Activated CD8-positive, alpha-beta T cell treated with anti-CD3 and anti-CD28 coated beads for 36 hours (primary cell): ENCODE measurements at regions not wholly inside any gene's neighbourhood (a gene's known extent, or its start where the extent isn't known, plus 50 kb on each side); places are given as distances from the start of the nearest gene placed in this dataset.
"Not testable (repeated sequence)": the region's sequence is repeated elsewhere in the genome, so short reads cannot be mapped to it uniquely, and the experiment has no call there.

Experiments used
- ATAC-seq: fragments of 200-7000 bp; cut with Tn5 transposase; one replicate; pipeline ENCODE4 v1.10.0; 2021; ENCODE audit warnings: mild to moderate bottlenecking, moderate library complexity
- CTCF ChIA-PET: fragments of 350-600 bp; sonication (Branson Sonifier 250); formaldehyde crosslinking; loops from one replicate; lab custom pipeline; 2021; ENCODE audit warnings: antibody characterized with exemption; lab: Charles Lee
- POLR2A ChIA-PET: fragments of 350-600 bp; sonication (Branson Sonifier 250); formaldehyde crosslinking; loops from one replicate; lab custom pipeline; 2021; ENCODE audit warnings: antibody characterized with exemption; lab: Charles Lee
- DNase-seq: peaks from one replicate; pipeline ENCODE4 v3.0.0-alpha.2; 2020
- H3K27ac Mint-ChIP-seq: one replicate; pipeline ENCODE4 v1.8.0; 2021; ENCODE audit warnings: mild to moderate bottlenecking, mixed read lengths
- H3K27me3 Mint-ChIP-seq: one replicate; pipeline ENCODE4 v1.8.0; 2021; ENCODE audit warnings: mixed read lengths
- H3K36me3 Mint-ChIP-seq: one replicate; pipeline ENCODE4 v1.8.0; 2021; ENCODE audit warnings: low read depth, mixed read lengths
- H3K4me1 Mint-ChIP-seq: one replicate; pipeline ENCODE4 v1.8.0; 2021; ENCODE audit warnings: low read depth, mixed read lengths
- H3K4me3 Mint-ChIP-seq: one replicate; pipeline ENCODE4 v1.8.0; 2021; ENCODE audit warnings: mild to moderate bottlenecking, moderate library complexity, mixed read lengths
- H3K9me3 Mint-ChIP-seq: one replicate; pipeline ENCODE4 v1.8.0; 2021; ENCODE audit warnings: mixed read lengths
- intact Hi-C: fragments of 100-400 bp; cut with micrococcal nuclease; formaldehyde crosslinking; loops from one replicate; pipeline ENCODE4 v1.10.0; 2022
- TF ChIP-seq, protein P1 (sequence below): fragments of 200-600 bp; IDR thresholded peaks from one replicate; pipeline ENCODE4 v1.8.0; 2022; ENCODE audit warnings: antibody characterized with exemption, mild to moderate bottlenecking

GRCh38 chr6:86306210-86306609 is 631.1 kb upstream of the HTR1E start:
- no peak for ATAC-seq
- POLR2A ChIA-PET, result no interaction called here
- Mint-ChIP-seq H3K4me1 (no peaks in the 10 kb centered on the region), H3K4me3 (no peak overlapping the region), H3K27ac (no peak overlapping the region), H3K36me3 (no peaks in the 10 kb centered on the region), H3K27me3 (no peaks in the 10 kb centered on the region), H3K9me3 (peaks cover 6% of the 10 kb centered on the region)
- CTCF ChIA-PET, result no interaction called here
- intact Hi-C loops, result no loop called here
- TF ChIP-seq, protein P1, sequence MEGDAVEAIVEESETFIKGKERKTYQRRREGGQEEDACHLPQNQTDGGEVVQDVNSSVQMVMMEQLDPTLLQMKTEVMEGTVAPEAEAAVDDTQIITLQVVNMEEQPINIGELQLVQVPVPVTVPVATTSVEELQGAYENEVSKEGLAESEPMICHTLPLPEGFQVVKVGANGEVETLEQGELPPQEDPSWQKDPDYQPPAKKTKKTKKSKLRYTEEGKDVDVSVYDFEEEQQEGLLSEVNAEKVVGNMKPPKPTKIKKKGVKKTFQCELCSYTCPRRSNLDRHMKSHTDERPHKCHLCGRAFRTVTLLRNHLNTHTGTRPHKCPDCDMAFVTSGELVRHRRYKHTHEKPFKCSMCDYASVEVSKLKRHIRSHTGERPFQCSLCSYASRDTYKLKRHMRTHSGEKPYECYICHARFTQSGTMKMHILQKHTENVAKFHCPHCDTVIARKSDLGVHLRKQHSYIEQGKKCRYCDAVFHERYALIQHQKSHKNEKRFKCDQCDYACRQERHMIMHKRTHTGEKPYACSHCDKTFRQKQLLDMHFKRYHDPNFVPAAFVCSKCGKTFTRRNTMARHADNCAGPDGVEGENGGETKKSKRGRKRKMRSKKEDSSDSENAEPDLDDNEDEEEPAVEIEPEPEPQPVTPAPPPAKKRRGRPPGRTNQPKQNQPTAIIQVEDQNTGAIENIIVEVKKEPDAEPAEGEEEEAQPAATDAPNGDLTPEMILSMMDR, result no peak
- no peak for DNase-seq

- TF ChIP-seq, protein P1, result no peak
- no peaks in the 10 kb centered on the region for H3K36me3 Mint-ChIP-seq
- H3K4me1 Mint-ChIP-seq, result no peaks in the 10 kb centered on the region
- ATAC-seq (no peak), DNase-seq (no peak)
- no peaks in the 10 kb centered on the region for H3K27me3 Mint-ChIP-seq
- no peak overlapping the region for H3K27ac Mint-ChIP-seq
- H3K9me3 Mint-ChIP-seq, result peaks cover 5% of the 10 kb centered on the region
- intact Hi-C loops, result no loop called here
- H3K4me3 Mint-ChIP-seq, result no peak overlapping the region
- ChIA-PET CTCF (no interaction called here), POLR2A (interaction anchor here (0.6 kb wide), 1 partner anchor 684 kb away, joined by 4 read pairs; no protein-coding TSS in a partner anchor)
Measured at GRCh38 chr6:86285876-86286275, 643.2 kb upstream of the SYNCRIP start.

DNA sequence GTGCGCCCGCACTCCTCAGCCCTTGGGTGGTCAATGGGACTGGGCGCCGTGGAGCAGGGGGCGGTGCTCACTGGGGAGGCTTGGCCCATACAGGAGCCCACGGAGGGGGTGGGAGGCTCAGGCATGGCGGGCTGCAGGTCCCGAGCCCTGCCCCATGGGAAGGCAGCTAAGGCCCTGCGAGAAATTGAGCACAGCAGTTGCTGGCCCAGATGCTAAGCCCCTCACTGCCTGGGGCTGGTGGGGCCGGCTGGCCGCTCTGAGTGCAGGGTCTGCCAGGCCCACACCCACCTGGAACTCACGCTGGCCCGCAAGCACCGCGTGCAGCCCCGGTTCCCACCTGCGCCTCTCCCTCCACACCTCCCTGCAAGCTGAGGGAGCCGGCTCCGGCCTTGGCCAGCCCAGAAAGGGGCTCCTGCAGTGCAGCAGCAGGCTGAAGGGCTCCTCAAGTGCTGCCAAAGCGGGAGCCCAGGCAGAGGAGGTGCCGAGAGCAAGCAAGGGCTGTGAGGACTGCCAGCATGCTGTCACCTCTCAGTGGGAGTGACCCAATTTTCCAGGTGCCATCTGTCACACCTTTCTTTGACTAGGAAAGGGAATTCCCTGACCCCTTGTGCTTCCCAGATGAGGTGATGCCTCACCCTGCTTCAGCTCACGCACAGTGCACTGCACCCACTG is 642.3 kb upstream of the SYNCRIP start:
- CTCF ChIA-PET, H3K9me3 Mint-ChIP-seq, H3K27ac Mint-ChIP-seq, H3K4me1 Mint-ChIP-seq, intact Hi-C loops, H3K27me3 Mint-ChIP-seq, H3K36me3 Mint-ChIP-seq, DNase-seq, ATAC-seq, H3K4me3 Mint-ChIP-seq: not testable (repeated sequence)
- POLR2A ChIA-PET, result interaction anchor here (0.6 kb wide), 1 partner anchor 685 kb away, joined by 4 read pairs; no protein-coding TSS in a partner anchor

DNA sequence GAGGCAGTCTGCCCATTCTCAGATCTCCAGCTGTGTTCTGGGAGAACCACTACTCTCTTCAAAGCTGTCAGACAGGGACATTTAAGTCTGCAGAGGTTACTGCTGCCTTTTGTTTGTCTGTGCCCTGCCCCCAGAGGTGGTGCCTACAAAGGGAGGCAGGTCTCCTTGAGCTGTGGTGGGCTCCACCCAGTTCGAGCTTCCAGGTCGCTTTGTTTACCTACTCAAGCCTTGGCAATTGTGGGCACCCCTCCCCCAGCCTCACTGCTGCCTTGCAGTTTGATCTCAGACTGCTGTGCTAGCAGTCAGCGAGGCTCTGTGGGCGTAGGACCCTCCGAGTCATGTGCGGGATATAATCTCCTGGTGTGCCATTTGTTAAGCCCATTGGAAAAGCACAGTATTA is 640.9 kb upstream of the SYNCRIP start:
- intact Hi-C loops, H3K4me3 Mint-ChIP-seq, H3K4me1 Mint-ChIP-seq, DNase-seq, CTCF ChIA-PET, POLR2A ChIA-PET, H3K9me3 Mint-ChIP-seq, ATAC-seq, H3K27ac Mint-ChIP-seq, H3K27me3 Mint-ChIP-seq, H3K36me3 Mint-ChIP-seq: not testable (repeated sequence)

DNA sequence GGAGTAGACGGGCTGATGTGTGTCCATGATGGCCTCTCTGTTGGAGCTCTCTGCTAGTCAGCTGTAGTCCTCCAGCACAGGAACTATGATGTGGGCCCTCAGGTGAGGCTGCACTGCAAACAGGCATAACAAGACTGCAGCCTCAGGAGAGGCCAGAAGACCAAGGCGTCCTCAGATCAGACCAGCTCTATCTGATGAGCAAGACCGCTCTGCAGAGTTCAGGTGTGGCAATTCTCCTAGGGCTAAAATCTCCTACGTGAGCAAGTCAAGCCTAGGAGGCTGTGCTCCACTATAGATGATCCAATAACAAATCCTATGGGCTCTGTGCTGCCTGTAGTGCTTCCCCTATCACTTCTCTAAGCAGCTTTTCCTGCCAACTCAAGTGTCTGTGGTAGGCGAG is 633.4 kb upstream of the SYNCRIP start:
- CTCF ChIA-PET, result no interaction called here
- Mint-ChIP-seq H3K9me3 (peaks cover 2% of the 10 kb centered on the region), H3K27ac (no peak overlapping the region), H3K4me3 (no peak overlapping the region), H3K4me1 (no peaks in the 10 kb centered on the region), H3K36me3 (no peaks in the 10 kb centered on the region), H3K27me3 (no peaks in the 10 kb centered on the region)
- ATAC-seq (no peak), DNase-seq (no peak)
- TF ChIP-seq, protein P1, result no peak
- intact Hi-C loops, result no loop called here
- POLR2A ChIA-PET, result no interaction called here

DNA sequence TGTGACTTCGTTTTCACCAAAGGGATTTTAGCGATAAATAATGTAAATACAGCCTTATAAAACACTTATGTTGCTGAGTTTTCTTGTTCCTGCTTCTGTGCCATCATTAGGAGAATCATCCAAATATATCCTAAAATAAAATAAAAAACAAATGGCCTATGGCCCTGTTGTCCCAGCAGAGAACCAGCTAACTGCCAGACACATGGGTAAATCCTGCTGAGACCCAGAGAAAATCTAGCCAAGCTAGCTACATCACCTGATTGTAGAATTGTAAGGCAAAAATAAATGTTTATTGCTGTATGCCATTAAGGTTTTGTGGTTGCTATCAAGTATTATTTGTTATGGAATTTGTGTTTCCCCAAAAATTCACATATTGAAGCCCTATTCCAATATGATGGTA is 631.2 kb upstream of the SYNCRIP start:
- TF ChIP-seq, protein P1, result no peak
- H3K36me3 Mint-ChIP-seq, result no peaks in the 10 kb centered on the region
- no peak overlapping the region for H3K27ac Mint-ChIP-seq
- H3K4me1 Mint-ChIP-seq, result no peaks in the 10 kb centered on the region
- ChIA-PET POLR2A (no interaction called here), CTCF (no interaction called here)
- H3K4me3 Mint-ChIP-seq, result no peak overlapping the region
- DNase-seq (no peak), ATAC-seq (no peak)
- intact Hi-C loops, result no loop called here
- H3K27me3 Mint-ChIP-seq, result no peaks in the 10 kb centered on the region
- H3K9me3 Mint-ChIP-seq, result no peaks in the 10 kb centered on the region
